Vagina (tissue), 2 donors: ENCODE measurements at regions not wholly inside any gene's neighbourhood (a gene's known extent, or its start where the extent isn't known, plus 50 kb on each side); places are given as distances from the start of the nearest gene placed in this dataset.

Experiments
- DNase-seq, 2 donors: peaks; one replicate each; pipeline ENCODE4 v3.0.0-alpha.2; 2017; ENCODE audit errors: extremely low spot score in 2 of 2
- H3K27ac ChIP-seq: fragments of 200-600 bp; sonication (generic); one replicate; pipeline ENCODE4 v1.5.1; 2019
- H3K27me3 ChIP-seq: fragments of 200-600 bp; sonication (generic); one replicate; pipeline ENCODE4 v1.5.1; 2019
- H3K36me3 ChIP-seq, 2 donors: fragments of 200-600 bp; sonication (generic); one replicate each; pipeline ENCODE4 v1.5.1; 2017 to 2019
- H3K4me1 ChIP-seq: fragments of 200-600 bp; sonication (generic); one replicate; pipeline ENCODE4 v1.5.1; 2019
- H3K4me3 ChIP-seq, 2 donors: fragments of 200-600 bp; sonication (generic); 1 replicate in 1 of 2; 2 replicates in 1 of 2; pipeline ENCODE4 v1.5.1; 2016 to 2019
- H3K9me3 ChIP-seq: fragments of 200-600 bp; sonication (generic); one replicate; pipeline ENCODE4 v1.5.1; 2019
- POLR2A ChIP-seq, 2 donors: fragments of 450-650 bp; IDR thresholded peaks; one replicate each; pipeline ENCODE4 v1.6.1; 2017; ENCODE audit warnings: antibody characterized with exemption in 2 of 2, mild to moderate bottlenecking in 2 of 2, moderate library complexity in 2 of 2
- POLR2AphosphoS5 ChIP-seq, 2 donors: sonication (generic); formaldehyde crosslinking; IDR thresholded peaks; one replicate each; pipeline ENCODE4 v1.9.0; 2017; ENCODE audit warnings: antibody characterized with exemption in 2 of 2, mild to moderate bottlenecking in 2 of 2, low read depth in 1 of 2; ENCODE audit not compliant: insufficient read depth in 1 of 2
- intact Hi-C: fragments of 100-400 bp; cut with DNase I; formaldehyde crosslinking; loops from one replicate; pipeline ENCODE4 v1.15.1; 2023
- TF ChIP-seq, protein P1 (sequence below), 3 experiments: fragments of 450-650 bp in 2 of 3; fragments of 200-600 bp in 1 of 3; sonication (generic) in 1 of 3; IDR thresholded peaks; one replicate each; pipeline ENCODE4 v1.5.1; 2017 to 2019; ENCODE audit warnings: antibody characterized with exemption in 3 of 3, mild to moderate bottlenecking in 2 of 3, moderate library complexity in 2 of 3

DNA sequence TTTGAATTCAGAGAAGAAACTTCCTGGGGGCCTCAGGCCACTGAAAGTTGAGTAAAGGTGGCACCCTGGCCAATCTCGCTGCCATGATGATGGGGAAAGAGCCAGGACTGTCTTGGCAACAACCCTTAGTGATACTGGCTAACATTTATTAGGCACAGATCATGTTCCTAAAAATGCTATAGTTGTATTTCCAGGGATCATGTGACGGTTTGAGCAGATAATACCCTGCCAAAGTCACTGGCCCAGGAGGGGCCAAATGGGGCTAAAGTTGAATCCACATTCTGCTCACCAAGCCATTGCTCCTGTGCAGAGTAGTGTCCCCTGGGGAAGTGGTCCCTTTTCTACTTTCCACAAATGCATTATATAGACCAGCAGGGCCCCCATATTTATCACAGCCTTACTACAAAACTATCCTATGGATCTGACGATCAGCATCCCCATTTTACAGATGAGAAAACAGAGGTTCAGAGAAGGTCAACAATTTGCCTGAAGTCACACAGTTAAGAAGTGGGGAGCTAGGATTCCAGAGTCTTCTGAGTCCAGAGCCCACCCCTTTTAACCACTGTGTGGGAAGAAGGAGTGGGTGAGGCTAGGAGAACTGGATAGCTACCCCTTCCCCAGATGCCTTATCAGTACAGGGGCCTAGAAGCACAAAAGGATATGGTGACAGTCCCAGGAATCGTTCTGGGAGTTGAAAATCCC lies 300.0 kb upstream of the IRX3 start:
- H3K4me3 ChIP-seq = no peak overlapping the region
- peak in 1 of 2 donors; percentile 25 for DNase-seq
- no peaks in the 10 kb centered on the region for H3K36me3 ChIP-seq
- intact Hi-C loops = no loop called here
- no peak overlapping the region for H3K27ac ChIP-seq
- H3K27me3 ChIP-seq = no peaks in the 10 kb centered on the region
- no peaks in the 10 kb centered on the region for H3K9me3 ChIP-seq
- TF ChIP-seq POLR2AphosphoS5 (IDR thresholded peaks at IDR 0.05; ENCODE audit: insufficient read depth in 1 of 2, low read depth in 1 of 2) (no peak), POLR2A (IDR thresholded peaks at IDR 0.05) (no peak)
- TF ChIP-seq, protein P1, sequence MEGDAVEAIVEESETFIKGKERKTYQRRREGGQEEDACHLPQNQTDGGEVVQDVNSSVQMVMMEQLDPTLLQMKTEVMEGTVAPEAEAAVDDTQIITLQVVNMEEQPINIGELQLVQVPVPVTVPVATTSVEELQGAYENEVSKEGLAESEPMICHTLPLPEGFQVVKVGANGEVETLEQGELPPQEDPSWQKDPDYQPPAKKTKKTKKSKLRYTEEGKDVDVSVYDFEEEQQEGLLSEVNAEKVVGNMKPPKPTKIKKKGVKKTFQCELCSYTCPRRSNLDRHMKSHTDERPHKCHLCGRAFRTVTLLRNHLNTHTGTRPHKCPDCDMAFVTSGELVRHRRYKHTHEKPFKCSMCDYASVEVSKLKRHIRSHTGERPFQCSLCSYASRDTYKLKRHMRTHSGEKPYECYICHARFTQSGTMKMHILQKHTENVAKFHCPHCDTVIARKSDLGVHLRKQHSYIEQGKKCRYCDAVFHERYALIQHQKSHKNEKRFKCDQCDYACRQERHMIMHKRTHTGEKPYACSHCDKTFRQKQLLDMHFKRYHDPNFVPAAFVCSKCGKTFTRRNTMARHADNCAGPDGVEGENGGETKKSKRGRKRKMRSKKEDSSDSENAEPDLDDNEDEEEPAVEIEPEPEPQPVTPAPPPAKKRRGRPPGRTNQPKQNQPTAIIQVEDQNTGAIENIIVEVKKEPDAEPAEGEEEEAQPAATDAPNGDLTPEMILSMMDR (IDR thresholded peaks at IDR 0.05) = no peak
- no peaks in the 10 kb centered on the region for H3K4me1 ChIP-seq

DNA sequence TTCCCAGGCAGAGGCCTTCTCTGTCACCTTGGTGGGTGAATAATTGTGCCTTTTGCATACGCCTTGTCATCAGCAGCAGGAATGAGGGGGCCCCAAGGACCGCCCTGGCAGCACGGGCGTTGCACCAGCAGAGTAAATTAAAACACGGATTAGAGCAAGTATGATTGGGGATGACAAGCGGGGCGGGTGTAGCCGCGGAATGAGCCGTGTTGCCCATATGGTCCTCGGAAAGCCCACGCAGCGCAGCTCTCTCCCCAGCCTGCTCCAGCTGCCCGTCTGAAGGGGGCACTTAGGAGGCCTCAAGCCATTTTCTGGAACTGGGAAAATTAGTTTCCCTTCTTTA lies 299.4 kb upstream of the IRX3 start:
- peak; percentile 27 to 77 for DNase-seq
- H3K27me3 ChIP-seq = no peaks in the 10 kb centered on the region
- no peak for TF ChIP-seq POLR2A (IDR thresholded peaks at IDR 0.05)
- TF ChIP-seq POLR2AphosphoS5 (IDR thresholded peaks at IDR 0.05; ENCODE audit: insufficient read depth in 1 of 2, low read depth in 1 of 2) = no peak
- TF ChIP-seq, protein P1 (IDR thresholded peaks at IDR 0.05) = no peak
- no peaks in the 10 kb centered on the region for H3K9me3 ChIP-seq
- H3K27ac ChIP-seq = no peak overlapping the region
- H3K36me3 ChIP-seq = no peaks in the 10 kb centered on the region
- H3K4me1 ChIP-seq = no peaks in the 10 kb centered on the region
- no peak overlapping the region for H3K4me3 ChIP-seq
- intact Hi-C loops = no loop called here

DNA sequence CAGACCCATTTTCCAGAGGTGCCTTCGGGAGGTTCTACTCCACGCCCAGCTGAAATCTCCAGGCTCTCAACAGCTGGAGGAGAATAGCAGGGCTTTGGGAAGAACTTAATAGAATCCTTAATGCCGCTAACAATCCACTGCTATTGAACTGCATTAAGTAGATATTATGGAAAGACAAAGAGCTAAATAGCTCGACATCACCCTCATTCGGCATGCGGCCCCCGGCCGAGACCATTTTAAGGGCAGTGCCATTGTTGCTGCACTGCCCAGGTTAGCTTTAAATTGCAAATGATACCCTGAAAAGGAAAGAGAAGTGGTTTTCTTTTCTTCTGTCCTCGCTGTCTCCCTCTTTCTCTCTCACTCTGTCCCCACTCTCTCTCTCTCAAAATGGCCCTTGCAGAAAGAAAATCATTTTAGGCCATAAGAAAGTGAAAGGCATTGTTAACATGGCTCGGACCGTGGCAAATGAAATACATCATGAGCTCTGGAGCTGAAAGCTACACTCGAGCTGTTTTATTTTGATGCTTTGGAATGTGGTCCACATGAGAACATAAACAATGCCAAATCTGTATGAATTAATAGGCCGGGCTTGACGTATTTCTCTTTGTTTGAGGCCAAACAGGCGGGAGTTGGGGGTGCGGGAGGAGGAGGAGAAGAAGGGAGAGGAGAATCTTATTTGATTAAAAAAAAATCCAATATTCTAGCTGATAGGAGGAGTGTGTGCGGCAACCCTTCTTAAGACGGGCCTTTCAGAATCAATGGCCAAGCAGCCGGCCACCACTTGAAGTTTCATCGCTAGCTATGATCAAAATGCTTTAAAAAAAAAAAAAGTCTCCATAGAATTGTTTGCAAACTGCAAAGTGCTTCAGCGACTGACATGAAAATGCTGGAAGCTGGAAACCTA lies 298.8 kb upstream of the IRX3 start:
- intact Hi-C loops = no loop called here
- no peaks in the 10 kb centered on the region for H3K27me3 ChIP-seq
- H3K4me1 ChIP-seq = no peaks in the 10 kb centered on the region
- H3K36me3 ChIP-seq = no peaks in the 10 kb centered on the region
- DNase-seq = peak; percentile 22
- H3K4me3 ChIP-seq = no peak overlapping the region
- no peak overlapping the region for H3K27ac ChIP-seq
- TF ChIP-seq, protein P1 (IDR thresholded peaks at IDR 0.05) = no peak
- TF ChIP-seq POLR2AphosphoS5 (IDR thresholded peaks at IDR 0.05; ENCODE audit: insufficient read depth in 1 of 2, low read depth in 1 of 2) = no peak
- no peak for TF ChIP-seq POLR2A (IDR thresholded peaks at IDR 0.05)
- H3K9me3 ChIP-seq = no peaks in the 10 kb centered on the region

DNA sequence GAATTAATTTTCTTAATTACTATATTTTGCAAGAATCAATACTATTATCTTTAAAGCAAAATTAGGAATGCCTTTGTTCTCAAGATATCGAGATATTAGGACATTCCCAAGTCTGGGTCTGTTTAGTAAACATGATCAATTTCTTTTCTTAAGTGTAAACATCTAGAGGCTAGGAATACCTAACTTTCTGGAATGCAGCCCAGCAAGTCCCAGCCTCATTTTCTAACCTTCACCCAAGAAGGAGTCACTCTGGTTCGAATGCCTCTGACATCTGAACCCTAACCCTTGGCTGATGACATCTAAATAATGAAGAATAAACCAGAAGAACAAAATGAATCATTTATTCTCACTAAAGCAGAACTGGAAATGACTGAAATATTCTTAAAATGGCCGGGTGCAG lies 297.5 kb upstream of the IRX3 start:
- TF ChIP-seq POLR2AphosphoS5 (IDR thresholded peaks at IDR 0.05; ENCODE audit: insufficient read depth in 1 of 2, low read depth in 1 of 2) (no peak), POLR2A (IDR thresholded peaks at IDR 0.05) (no peak)
- TF ChIP-seq, protein P1 (IDR thresholded peaks at IDR 0.05) = no peak
- no peak overlapping the region for H3K4me3 ChIP-seq
- intact Hi-C loops = no loop called here
- no peaks in the 10 kb centered on the region for H3K4me1 ChIP-seq
- H3K27ac ChIP-seq = no peak overlapping the region
- no peaks in the 10 kb centered on the region for H3K36me3 ChIP-seq
- DNase-seq = no peak
- no peaks in the 10 kb centered on the region for H3K9me3 ChIP-seq
- H3K27me3 ChIP-seq = no peaks in the 10 kb centered on the region
